ENCODE measurements at regions not wholly inside any gene's neighbourhood (a gene's known extent, or its start where the extent isn't known, plus 50 kb on each side); places are given as distances from the start of the nearest gene placed in this dataset.
"Not testable (repeated sequence)": the region's sequence is repeated elsewhere in the genome, so short reads cannot be mapped to it uniquely, and the experiment has no call there.

- no peak for DNase-seq
Observed at GRCh38 chr1:115452600-115453329, 114.7 kb upstream of the NGF start.

GRCh38 chr1:115450501-115451040 is 112.5 kb upstream of the NGF start:
- no peak for DNase-seq

- DNase-seq: no peak
Observed at GRCh38 chr1:115448282-115449044, 110.4 kb upstream of the NGF start.

GRCh38 chr1:115447672-115448071 is 109.6 kb upstream of the NGF start:
- no peak for DNase-seq

- DNase-seq: no peak
Observed at GRCh38 chr1:115445090-115445489, 107.0 kb upstream of the NGF start.

- DNase-seq: no peak
Observed at GRCh38 chr1:115440733-115441132, 102.7 kb upstream of the NGF start.

GRCh38 chr1:115439520-115439919 is 101.5 kb upstream of the NGF start:
- DNase-seq: not testable (repeated sequence)

- DNase-seq: no peak
Observed at GRCh38 chr1:115437196-115437595, 99.1 kb upstream of the NGF start.

GRCh38 chr1:115436596-115436995 is 98.5 kb upstream of the NGF start:
- DNase-seq: no peak

- no peak for DNase-seq
Observed at GRCh38 chr1:115433483-115433882, 95.4 kb upstream of the NGF start.

- no peak for DNase-seq
Observed at GRCh38 chr1:115432061-115432460, 94.0 kb upstream of the NGF start.

- DNase-seq: no peak
Observed at GRCh38 chr1:115430441-115431158, 92.6 kb upstream of the NGF start.

- no peak for DNase-seq
Observed at GRCh38 chr1:115429884-115430283, 91.8 kb upstream of the NGF start.

GRCh38 chr1:115429241-115429640 is 91.2 kb upstream of the NGF start:
- DNase-seq: no peak

GRCh38 chr1:115428676-115429075 is 90.6 kb upstream of the NGF start:
- DNase-seq: no peak

- no peak for DNase-seq
Observed at GRCh38 chr1:115428256-115428655, 90.2 kb upstream of the NGF start.

- DNase-seq: no peak
Observed at GRCh38 chr1:115426956-115427355, 88.9 kb upstream of the NGF start.

GRCh38 chr1:115426231-115426771 is 88.3 kb upstream of the NGF start:
- no peak for DNase-seq

- DNase-seq: no peak
Observed at GRCh38 chr1:115425442-115425841, 87.4 kb upstream of the NGF start.

GRCh38 chr1:115423776-115424175 is 85.7 kb upstream of the NGF start:
- DNase-seq: no peak

- no peak for DNase-seq
Observed at GRCh38 chr1:115419571-115419970, 81.5 kb upstream of the NGF start.

- DNase-seq: no peak
Observed at GRCh38 chr1:115413621-115414020, 75.6 kb upstream of the NGF start.

- DNase-seq: no peak
Observed at GRCh38 chr1:115413208-115413607, 75.2 kb upstream of the NGF start.
